HepG2 (cell line): ENCODE measurements at regions not wholly inside any gene's neighbourhood (a gene's known extent, or its start where the extent isn't known, plus 50 kb on each side); places are given as distances from the start of the nearest gene placed in this dataset.

Experiments used
- CAMTA2 ChIP-seq: sonication (generic); formaldehyde crosslinking; IDR thresholded peaks from 2 replicates; pipeline ENCODE4 v1.4.0; 2020; ENCODE audit warnings: mild to moderate bottlenecking, missing genetic modification reagents, borderline replicate concordance
- HNF4A ChIP-seq: sonication (generic); formaldehyde crosslinking; IDR thresholded peaks from 2 replicates; pipeline ENCODE4 v1.4.0; 2020; ENCODE audit warnings: missing genetic modification reagents
- HOXD1 ChIP-seq: sonication (generic); formaldehyde crosslinking; IDR thresholded peaks from 2 replicates; pipeline ENCODE4 v1.5.0; 2020; ENCODE audit warnings: missing genetic modification reagents
- IRX3 ChIP-seq: sonication (generic); formaldehyde crosslinking; IDR thresholded peaks from 2 replicates; pipeline ENCODE4 v1.8.1; 2023; ENCODE audit warnings: mild to moderate bottlenecking, low read depth, missing genetic modification reagents, borderline replicate concordance
- MXI1 ChIP-seq: IDR thresholded peaks from 3 replicates; pipeline ENCODE4 v1.6.1; 2012; ENCODE audit warnings: low read depth, low read length, inconsistent platforms, borderline replicate concordance
- XBP1 ChIP-seq: sonication (generic); formaldehyde crosslinking; IDR thresholded peaks from 2 replicates; pipeline ENCODE4 v1.5.0; 2020; ENCODE audit warnings: missing genetic modification reagents
- ZBTB1 ChIP-seq: sonication (generic); formaldehyde crosslinking; IDR thresholded peaks from 2 replicates; pipeline ENCODE4 v1.4.0; 2020; ENCODE audit warnings: missing genetic modification reagents, borderline replicate concordance
- ZBTB42 ChIP-seq: sonication (generic); formaldehyde crosslinking; IDR thresholded peaks from 2 replicates; pipeline ENCODE4 v1.5.0; 2020; ENCODE audit warnings: mild to moderate bottlenecking, missing genetic modification reagents
- ZEB1 ChIP-seq: IDR thresholded peaks from 2 replicates; pipeline ENCODE4 v1.6.1; 2012; ENCODE audit warnings: mild to moderate bottlenecking, low read depth, inconsistent platforms; ENCODE audit not compliant: insufficient replicate concordance
- ZNF451 ChIP-seq: sonication (generic); formaldehyde crosslinking; IDR thresholded peaks from 2 replicates; pipeline ENCODE4 v1.5.0; 2020; ENCODE audit warnings: mild to moderate bottlenecking, missing genetic modification reagents
- ZSCAN25 ChIP-seq: sonication (generic); formaldehyde crosslinking; IDR thresholded peaks from 2 replicates; pipeline ENCODE4 v1.8.0; 2022; ENCODE audit warnings: mild to moderate bottlenecking, missing genetic modification reagents
- ZSCAN9 ChIP-seq: IDR thresholded peaks from 2 replicates; pipeline ENCODE4 v1.6.1; 2016; ENCODE audit warnings: borderline replicate concordance
- TF ChIP-seq, protein P1 (sequence below), 2 experiments: sonication (generic) in 1 of 2; formaldehyde crosslinking in 1 of 2; IDR thresholded peaks; 2 replicates each; pipeline versions ENCODE4 v1.4.0 to v1.6.1; 2016 to 2020; ENCODE audit warnings: borderline replicate concordance in 1 of 2, low read depth in 1 of 2, mild to moderate bottlenecking in 1 of 2, missing genetic modification reagents in 1 of 2
- TF ChIP-seq, protein P2 (sequence below): sonication (generic); formaldehyde crosslinking; conservative IDR thresholded peaks from 2 replicates; pipeline ENCODE4 v1.8.0; 2022; ENCODE audit warnings: missing genetic modification reagents
- TF ChIP-seq, protein P3 (sequence below): sonication (generic); formaldehyde crosslinking; IDR thresholded peaks from 2 replicates; pipeline ENCODE4 v1.5.0; 2020; ENCODE audit warnings: mild to moderate bottlenecking, missing genetic modification reagents
- TF ChIP-seq, protein P4 (sequence below): sonication (generic); formaldehyde crosslinking; IDR thresholded peaks from 2 replicates; pipeline ENCODE4 v1.5.1; 2020; ENCODE audit warnings: missing genetic modification reagents, mild to moderate bottlenecking, borderline replicate concordance

DNA sequence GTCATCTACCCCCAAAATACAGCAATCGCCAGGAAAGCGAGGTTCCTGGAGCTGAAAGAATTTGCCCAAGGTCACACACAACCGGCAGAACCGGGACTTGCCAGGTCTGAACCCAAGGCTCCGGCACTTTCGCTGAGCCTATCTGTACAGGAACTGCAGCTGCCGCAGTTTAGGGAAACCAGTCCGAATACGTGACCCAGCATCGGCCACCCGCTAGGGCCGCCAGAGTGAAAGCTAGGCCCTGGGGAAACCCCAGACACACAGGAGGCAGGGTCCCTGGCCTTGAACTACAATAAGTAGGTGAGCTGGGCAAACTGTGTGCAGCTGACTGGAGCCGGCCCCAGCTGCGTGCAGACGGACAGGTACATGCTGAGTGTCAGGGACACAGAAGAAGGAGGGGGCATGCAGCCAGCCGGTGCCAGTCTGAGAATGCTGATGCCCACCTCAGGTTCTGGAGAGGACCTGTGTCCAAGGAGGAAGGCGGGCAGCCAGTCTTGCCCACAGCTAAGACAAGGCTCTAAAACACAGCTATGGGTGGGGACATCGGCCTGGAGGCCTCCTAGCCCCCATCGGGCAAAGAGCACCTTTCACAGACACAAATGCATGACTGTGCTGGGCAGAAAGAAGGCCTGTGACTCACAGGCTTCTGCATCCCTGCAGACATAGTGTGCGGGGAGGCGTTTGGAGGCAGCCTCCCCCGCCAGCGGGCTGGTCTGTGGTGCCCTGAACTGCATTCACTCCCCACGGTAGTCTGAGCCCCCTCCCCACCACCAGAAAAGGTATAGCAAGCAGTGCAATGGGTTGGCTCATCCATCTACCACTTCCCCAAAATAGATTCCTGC is 107.4 kb upstream of the ID2 start (continued):
- TF ChIP-seq ZSCAN9 (peak; percentile 62; the same call in 1 of the 2 replicates), MXI1 (no peak), ZSCAN25 (CRISPR knock-in tag) (peak; percentile 88), XBP1 (no peak), ZBTB1 (CRISPR knock-in tag) (0 out of 2 replicates have a peak, but pooled peaks have one; percentile 11), ZBTB42 (CRISPR knock-in tag) (peak; percentile 92), HOXD1 (CRISPR knock-in tag) (0 out of 2 replicates have a peak, but pooled peaks have one; percentile 38), CAMTA2 (no peak), ZEB1 (peak; percentile 87), IRX3 (CRISPR knock-in tag) (no peak; the same call in 1 of the 2 replicates), HNF4A (CRISPR knock-in tag) (peak; percentile 82), ZNF451 (CRISPR knock-in tag) (peak; percentile 98)
- TF ChIP-seq, protein P1, sequence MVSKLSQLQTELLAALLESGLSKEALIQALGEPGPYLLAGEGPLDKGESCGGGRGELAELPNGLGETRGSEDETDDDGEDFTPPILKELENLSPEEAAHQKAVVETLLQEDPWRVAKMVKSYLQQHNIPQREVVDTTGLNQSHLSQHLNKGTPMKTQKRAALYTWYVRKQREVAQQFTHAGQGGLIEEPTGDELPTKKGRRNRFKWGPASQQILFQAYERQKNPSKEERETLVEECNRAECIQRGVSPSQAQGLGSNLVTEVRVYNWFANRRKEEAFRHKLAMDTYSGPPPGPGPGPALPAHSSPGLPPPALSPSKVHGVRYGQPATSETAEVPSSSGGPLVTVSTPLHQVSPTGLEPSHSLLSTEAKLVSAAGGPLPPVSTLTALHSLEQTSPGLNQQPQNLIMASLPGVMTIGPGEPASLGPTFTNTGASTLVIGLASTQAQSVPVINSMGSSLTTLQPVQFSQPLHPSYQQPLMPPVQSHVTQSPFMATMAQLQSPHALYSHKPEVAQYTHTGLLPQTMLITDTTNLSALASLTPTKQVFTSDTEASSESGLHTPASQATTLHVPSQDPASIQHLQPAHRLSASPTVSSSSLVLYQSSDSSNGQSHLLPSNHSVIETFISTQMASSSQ (IDR thresholded peaks at IDR 0.05; ENCODE audit: low read depth): peak; percentile 55
- TF ChIP-seq, protein P1 (CRISPR knock-in tag; IDR thresholded peaks at IDR 0.05; ENCODE audit: borderline replicate concordance): peak; percentile 67
- TF ChIP-seq, protein P2, sequence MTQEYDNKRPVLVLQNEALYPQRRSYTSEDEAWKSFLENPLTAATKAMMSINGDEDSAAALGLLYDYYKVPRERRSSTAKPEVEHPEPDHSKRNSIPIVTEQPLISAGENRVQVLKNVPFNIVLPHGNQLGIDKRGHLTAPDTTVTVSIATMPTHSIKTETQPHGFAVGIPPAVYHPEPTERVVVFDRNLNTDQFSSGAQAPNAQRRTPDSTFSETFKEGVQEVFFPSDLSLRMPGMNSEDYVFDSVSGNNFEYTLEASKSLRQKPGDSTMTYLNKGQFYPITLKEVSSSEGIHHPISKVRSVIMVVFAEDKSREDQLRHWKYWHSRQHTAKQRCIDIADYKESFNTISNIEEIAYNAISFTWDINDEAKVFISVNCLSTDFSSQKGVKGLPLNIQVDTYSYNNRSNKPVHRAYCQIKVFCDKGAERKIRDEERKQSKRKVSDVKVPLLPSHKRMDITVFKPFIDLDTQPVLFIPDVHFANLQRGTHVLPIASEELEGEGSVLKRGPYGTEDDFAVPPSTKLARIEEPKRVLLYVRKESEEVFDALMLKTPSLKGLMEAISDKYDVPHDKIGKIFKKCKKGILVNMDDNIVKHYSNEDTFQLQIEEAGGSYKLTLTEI: no peak
- TF ChIP-seq, protein P3, sequence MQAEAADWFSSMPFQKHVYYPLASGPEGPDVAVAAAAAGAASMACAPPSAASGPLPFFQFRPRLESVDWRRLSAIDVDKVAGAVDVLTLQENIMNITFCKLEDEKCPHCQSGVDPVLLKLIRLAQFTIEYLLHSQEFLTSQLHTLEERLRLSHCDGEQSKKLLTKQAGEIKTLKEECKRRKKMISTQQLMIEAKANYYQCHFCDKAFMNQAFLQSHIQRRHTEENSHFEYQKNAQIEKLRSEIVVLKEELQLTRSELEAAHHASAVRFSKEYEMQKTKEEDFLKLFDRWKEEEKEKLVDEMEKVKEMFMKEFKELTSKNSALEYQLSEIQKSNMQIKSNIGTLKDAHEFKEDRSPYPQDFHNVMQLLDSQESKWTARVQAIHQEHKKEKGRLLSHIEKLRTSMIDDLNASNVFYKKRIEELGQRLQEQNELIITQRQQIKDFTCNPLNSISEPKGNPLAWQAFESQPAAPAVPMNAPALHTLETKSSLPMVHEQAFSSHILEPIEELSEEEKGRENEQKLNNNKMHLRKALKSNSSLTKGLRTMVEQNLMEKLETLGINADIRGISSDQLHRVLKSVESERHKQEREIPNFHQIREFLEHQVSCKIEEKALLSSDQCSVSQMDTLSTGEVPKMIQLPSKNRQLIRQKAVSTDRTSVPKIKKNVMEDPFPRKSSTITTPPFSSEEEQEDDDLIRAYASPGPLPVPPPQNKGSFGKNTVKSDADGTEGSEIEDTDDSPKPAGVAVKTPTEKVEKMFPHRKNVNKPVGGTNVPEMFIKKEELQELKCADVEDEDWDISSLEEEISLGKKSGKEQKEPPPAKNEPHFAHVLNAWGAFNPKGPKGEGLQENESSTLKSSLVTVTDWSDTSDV (CRISPR knock-in tag): no peak; the same call in 1 of the 2 replicates
- TF ChIP-seq, protein P4, sequence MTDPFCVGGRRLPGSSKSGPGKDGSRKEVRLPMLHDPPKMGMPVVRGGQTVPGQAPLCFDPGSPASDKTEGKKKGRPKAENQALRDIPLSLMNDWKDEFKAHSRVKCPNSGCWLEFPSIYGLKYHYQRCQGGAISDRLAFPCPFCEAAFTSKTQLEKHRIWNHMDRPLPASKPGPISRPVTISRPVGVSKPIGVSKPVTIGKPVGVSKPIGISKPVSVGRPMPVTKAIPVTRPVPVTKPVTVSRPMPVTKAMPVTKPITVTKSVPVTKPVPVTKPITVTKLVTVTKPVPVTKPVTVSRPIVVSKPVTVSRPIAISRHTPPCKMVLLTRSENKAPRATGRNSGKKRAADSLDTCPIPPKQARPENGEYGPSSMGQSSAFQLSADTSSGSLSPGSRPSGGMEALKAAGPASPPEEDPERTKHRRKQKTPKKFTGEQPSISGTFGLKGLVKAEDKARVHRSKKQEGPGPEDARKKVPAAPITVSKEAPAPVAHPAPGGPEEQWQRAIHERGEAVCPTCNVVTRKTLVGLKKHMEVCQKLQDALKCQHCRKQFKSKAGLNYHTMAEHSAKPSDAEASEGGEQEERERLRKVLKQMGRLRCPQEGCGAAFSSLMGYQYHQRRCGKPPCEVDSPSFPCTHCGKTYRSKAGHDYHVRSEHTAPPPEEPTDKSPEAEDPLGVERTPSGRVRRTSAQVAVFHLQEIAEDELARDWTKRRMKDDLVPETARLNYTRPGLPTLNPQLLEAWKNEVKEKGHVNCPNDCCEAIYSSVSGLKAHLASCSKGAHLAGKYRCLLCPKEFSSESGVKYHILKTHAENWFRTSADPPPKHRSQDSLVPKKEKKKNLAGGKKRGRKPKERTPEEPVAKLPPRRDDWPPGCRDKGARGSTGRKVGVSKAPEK (CRISPR knock-in tag): peak; percentile 93
